NCI-H187 treated with DMSO at 0.1 percent for 48 hours (cell line): ENCODE measurements at regions not wholly inside any gene's neighbourhood (a gene's known extent, or its start where the extent isn't known, plus 50 kb on each side); places are given as distances from the start of the nearest gene placed in this dataset.
"Not testable (repeated sequence)": the region's sequence is repeated elsewhere in the genome, so short reads cannot be mapped to it uniquely, and the experiment has no call there.

Experiments
- DNase-seq: peaks from one replicate; lab custom pipeline; 2025; lab: John Stamatoyannopoulos, UW

GRCh38 chr16:76716251-76716650, 439.1 kb downstream of the CNTNAP4 start:
- DNase-seq: not testable (repeated sequence)

- DNase-seq: no peak
These were observed 447.0 kb downstream of the CNTNAP4 start for GRCh38 chr16:76724181-76724580.

- DNase-seq: no peak
These were observed 452.3 kb downstream of the CNTNAP4 start for GRCh38 chr16:76729525-76729924.

- no peak for DNase-seq
These were observed 455.7 kb downstream of the CNTNAP4 start for GRCh38 chr16:76732894-76733293.

- no peak for DNase-seq
These were observed 449.4 kb upstream of the MON1B start for GRCh38 chr16:76741623-76742022.

GRCh38 chr16:76748461-76749348, 442.3 kb upstream of the MON1B start:
- DNase-seq: no peak

GRCh38 chr16:76749780-76750375, 441.1 kb upstream of the MON1B start:
- DNase-seq: no peak

GRCh38 chr16:76755496-76755895, 435.5 kb upstream of the MON1B start:
- no peak for DNase-seq

- DNase-seq: no peak
These were observed 434.6 kb upstream of the MON1B start for GRCh38 chr16:76756423-76756822.

- no peak for DNase-seq
These were observed 434.0 kb upstream of the MON1B start for GRCh38 chr16:76756951-76757350.

GRCh38 chr16:76766538-76766937, 424.5 kb upstream of the MON1B start:
- DNase-seq: no peak

GRCh38 chr16:76768316-76768715, 422.7 kb upstream of the MON1B start:
- DNase-seq: no peak

GRCh38 chr16:76768948-76769347, 422.0 kb upstream of the MON1B start:
- DNase-seq: no peak

- no peak for DNase-seq
These were observed 419.8 kb upstream of the MON1B start for GRCh38 chr16:76771216-76771615.

GRCh38 chr16:76777721-76778465, 413.1 kb upstream of the MON1B start:
- no peak for DNase-seq

GRCh38 chr16:76780556-76780955, 410.4 kb upstream of the MON1B start:
- no peak for DNase-seq

- DNase-seq: no peak
These were observed 406.5 kb upstream of the MON1B start for GRCh38 chr16:76784530-76784929.

GRCh38 chr16:76787394-76787793, 403.6 kb upstream of the MON1B start:
- no peak for DNase-seq

- DNase-seq: no peak
These were observed 399.8 kb upstream of the MON1B start for GRCh38 chr16:76791151-76791550.

- DNase-seq: no peak
These were observed 394.6 kb upstream of the MON1B start for GRCh38 chr16:76796416-76796815.

- DNase-seq: no peak
These were observed 394.0 kb upstream of the MON1B start for GRCh38 chr16:76796978-76797377.

- DNase-seq: no peak
These were observed 393.5 kb upstream of the MON1B start for GRCh38 chr16:76797457-76797856.

- DNase-seq: no peak
These were observed 390.8 kb upstream of the MON1B start for GRCh38 chr16:76800196-76800595.
